PC-3 (cell line): ENCODE measurements at regions not wholly inside any gene's neighbourhood (a gene's known extent, or its start where the extent isn't known, plus 50 kb on each side); places are given as distances from the start of the nearest gene placed in this dataset.

Source experiments
- ATAC-seq: fragments of 200-7000 bp; cut with Tn5 transposase; 2 replicates; pipeline ENCODE4 v1.9.1; 2020; ENCODE audit warnings: mild to moderate bottlenecking, moderate library complexity
- BruUV-seq: library from RNA; stranded (reverse); fragments of 400-500 nt; replicated peaks from 2 replicates; lab custom pipeline; 2021; lab: Mats Ljungman, UMichigan
- CTCF ChIA-PET: fragments of 300-600 bp; sonication (Branson Sonifier 250); formaldehyde crosslinking; loops from one replicate; lab custom pipeline; 2022; ENCODE audit warnings: antibody characterized with exemption; lab: Charles Lee
- POLR2A ChIA-PET: fragments of 300-600 bp; sonication (Branson Sonifier 250); formaldehyde crosslinking; loops from one replicate; lab custom pipeline; 2022; ENCODE audit warnings: antibody characterized with exemption; ENCODE audit not compliant: unreplicated experiment; lab: Charles Lee
- DNase-seq: peaks from one replicate; pipeline ENCODE4 v3.0.0-alpha.2; 2015
- H2AFZ ChIP-seq: fragments of 300-600 bp; sonication (generic); 2 replicates; pipeline ENCODE4 v1.6.0; 2016; ENCODE audit warnings: antibody characterized with exemption, low read length
- H3F3A ChIP-seq: fragments of 300-600 bp; sonication (generic); one replicate; pipeline ENCODE4 v1.6.0; 2017; ENCODE audit warnings: antibody characterized with exemption, low read length, control low read depth, mild to moderate bottlenecking; ENCODE audit not compliant: unreplicated experiment
- H3K27ac ChIP-seq: fragments of 300-600 bp; sonication (generic); 2 replicates; pipeline ENCODE4 v1.5.1; 2016; ENCODE audit warnings: mild to moderate bottlenecking, low read length
- H3K27me3 ChIP-seq: fragments of 300-600 bp; sonication (generic); 2 replicates; pipeline ENCODE4 v1.6.1; 2016; ENCODE audit warnings: low read length, mixed read lengths
- H3K36me3 ChIP-seq: fragments of 300-600 bp; sonication (generic); 2 replicates; pipeline ENCODE4 v1.6.1; 2016; ENCODE audit warnings: low read depth, mixed run types, low read length, mixed read lengths
- H3K4me1 ChIP-seq: fragments of 300-600 bp; sonication (generic); 2 replicates; pipeline ENCODE4 v1.5.1; 2016; ENCODE audit warnings: low read length; ENCODE audit not compliant: insufficient read depth
- H3K4me2 ChIP-seq: fragments of 300-600 bp; sonication (generic); 2 replicates; pipeline ENCODE4 v1.6.0; 2016; ENCODE audit warnings: low read length
- H3K4me3 ChIP-seq: fragments of 300-600 bp; sonication (generic); 2 replicates; pipeline ENCODE4 v1.5.1; 2016; ENCODE audit warnings: mild to moderate bottlenecking, low read length, mixed read lengths
- H3K79me2 ChIP-seq: fragments of 300-600 bp; sonication (generic); 2 replicates; pipeline ENCODE4 v1.6.1; 2017; ENCODE audit warnings: low read length, mixed read lengths
- H3K9ac ChIP-seq: fragments of 300-600 bp; sonication (generic); 2 replicates; pipeline ENCODE4 v1.6.0; 2016; ENCODE audit warnings: mild to moderate bottlenecking, low read length
- H3K9me2 ChIP-seq: fragments of 300-600 bp; sonication (generic); replicated peaks from 2 replicates; pipeline ENCODE4 v1.6.1; 2016; ENCODE audit warnings: mixed run types, low read length, mixed read lengths
- H3K9me3 ChIP-seq: fragments of 300-600 bp; sonication (generic); 2 replicates; pipeline ENCODE4 v1.6.1; 2016; ENCODE audit warnings: low read length, mixed read lengths
- H4K20me1 ChIP-seq: fragments of 300-600 bp; sonication (generic); 2 replicates; pipeline ENCODE4 v1.6.1; 2016; ENCODE audit warnings: low read length, mixed read lengths
- CTCF ChIP-seq: fragments of 300-600 bp; sonication (generic); conservative IDR thresholded peaks from 2 replicates; pipeline ENCODE4 v1.5.1; 2017; ENCODE audit warnings: antibody characterized with exemption, low read depth, mild to moderate bottlenecking, low read length
- EZH2 ChIP-seq: fragments of 300-600 bp; sonication (generic); IDR thresholded peaks from one replicate; pipeline ENCODE4 v1.6.1; 2017; ENCODE audit warnings: antibody characterized with exemption, mild to moderate bottlenecking, low read length; ENCODE audit not compliant: unreplicated experiment
- EZH2phosphoT487 ChIP-seq: fragments of 300-600 bp; sonication (generic); IDR thresholded peaks from 2 replicates; pipeline ENCODE4 v1.6.1; 2018; ENCODE audit warnings: mild to moderate bottlenecking, antibody characterized with exemption, low read length, borderline replicate concordance
- intact Hi-C: fragments of 100-400 bp; cut with micrococcal nuclease; formaldehyde crosslinking; loops from 2 replicates; pipeline ENCODE4 v1.9.0; 2023

GRCh38 chr17:31758646-31759045 is 100.4 kb downstream of the COPRS start:
- no peak for DNase-seq
- no peak overlapping the region for H3K9ac ChIP-seq
- POLR2A ChIA-PET, result no interaction called here
- no peaks in the 10 kb centered on the region for H3K27me3 ChIP-seq
- no peaks in the 10 kb centered on the region for H3K36me3 ChIP-seq
- BruUV-seq, result no TSS peak
- no peak overlapping the region for H2AFZ ChIP-seq
- H3K9me2 ChIP-seq, result no peaks in the 10 kb centered on the region
- no peaks in the 10 kb centered on the region for H3F3A ChIP-seq
- no peak overlapping the region for H3K4me3 ChIP-seq
- TF ChIP-seq EZH2, result no peak
- no peak for TF ChIP-seq EZH2phosphoT487
- no peak for TF ChIP-seq CTCF
- CTCF ChIA-PET, result no interaction called here
- no peak overlapping the region for H3K4me2 ChIP-seq
- intact Hi-C loops, result no loop called here
- H3K79me2 ChIP-seq, result no peaks in the 10 kb centered on the region
- H3K4me1 ChIP-seq, result 0 out of 2 replicates have a peak, but pooled peaks cover 3% of the 10 kb centered on the region
- H3K9me3 ChIP-seq, result no peaks in the 10 kb centered on the region
- no peak for ATAC-seq
- H3K27ac ChIP-seq, result no peak overlapping the region
- no peaks in the 10 kb centered on the region for H4K20me1 ChIP-seq

- no peaks in the 10 kb centered on the region for H3K79me2 ChIP-seq
- no peaks in the 10 kb centered on the region for H3F3A ChIP-seq
- no peaks in the 10 kb centered on the region for H4K20me1 ChIP-seq
- H3K27ac ChIP-seq, result no peak overlapping the region
- no TSS peak for BruUV-seq
- 0 out of 2 replicates have a peak, but pooled peaks cover 3% of the 10 kb centered on the region for H3K4me1 ChIP-seq
- H3K9ac ChIP-seq, result no peak overlapping the region
- ATAC-seq (no peak), DNase-seq (no peak)
- no peaks in the 10 kb centered on the region for H3K36me3 ChIP-seq
- no peak overlapping the region for H3K4me3 ChIP-seq
- H2AFZ ChIP-seq, result no peak overlapping the region
- no peaks in the 10 kb centered on the region for H3K9me2 ChIP-seq
- H3K4me2 ChIP-seq, result no peak overlapping the region
- ChIA-PET CTCF (no interaction called here), POLR2A (no interaction called here)
- intact Hi-C loops, result no loop called here
- no peaks in the 10 kb centered on the region for H3K9me3 ChIP-seq
- no peaks in the 10 kb centered on the region for H3K27me3 ChIP-seq
- TF ChIP-seq EZH2phosphoT487 (no peak), CTCF (no peak), EZH2 (no peak)
Measured at GRCh38 chr17:31757097-31757496, 101.9 kb downstream of the COPRS start.

GRCh38 chr17:31754239-31754945 is 104.7 kb downstream of the COPRS start:
- Histone ChIP-seq H3K4me3 (no peak overlapping the region), H3K4me1 (0 out of 2 replicates have a peak, but pooled peaks cover 3% of the 10 kb centered on the region), H3F3A (no peaks in the 10 kb centered on the region), H3K9me2 (no peaks in the 10 kb centered on the region), H2AFZ (no peak overlapping the region), H3K9ac (no peak overlapping the region), H3K36me3 (no peaks in the 10 kb centered on the region), H3K4me2 (no peak overlapping the region), H3K9me3 (no peaks in the 10 kb centered on the region), H3K27ac (peak overlapping the region; percentile 26; the same call in 1 of the 2 replicates), H3K27me3 (no peaks in the 10 kb centered on the region), H3K79me2 (no peaks in the 10 kb centered on the region), H4K20me1 (no peaks in the 10 kb centered on the region)
- BruUV-seq, result no TSS peak
- no peak for TF ChIP-seq CTCF
- no peak for TF ChIP-seq EZH2phosphoT487
- no peak for TF ChIP-seq EZH2
- DNase-seq (peak; percentile 50), ATAC-seq (no peak)
- ChIA-PET POLR2A (no interaction called here), CTCF (no interaction called here)
- intact Hi-C loops, result no loop called here
